Fibroblast of the conjunctiva (primary cell): ENCODE measurements at regions not wholly inside any gene's neighbourhood (a gene's known extent, or its start where the extent isn't known, plus 50 kb on each side); places are given as distances from the start of the nearest gene placed in this dataset.
"Not testable (repeated sequence)": the region's sequence is repeated elsewhere in the genome, so short reads cannot be mapped to it uniquely, and the experiment has no call there.

Experiments used
- DNase-seq: peaks from one replicate; pipeline ENCODE4 v3.0.0-alpha.2; 2010; ENCODE audit warnings: low read depth

GRCh38 chr6:167208819-167209576 lies 51.2 kb upstream of the GPR31 start:
- DNase-seq, result no peak

GRCh38 chr6:167209577-167209975 lies 51.8 kb upstream of the GPR31 start:
- DNase-seq, result no peak

DNA sequence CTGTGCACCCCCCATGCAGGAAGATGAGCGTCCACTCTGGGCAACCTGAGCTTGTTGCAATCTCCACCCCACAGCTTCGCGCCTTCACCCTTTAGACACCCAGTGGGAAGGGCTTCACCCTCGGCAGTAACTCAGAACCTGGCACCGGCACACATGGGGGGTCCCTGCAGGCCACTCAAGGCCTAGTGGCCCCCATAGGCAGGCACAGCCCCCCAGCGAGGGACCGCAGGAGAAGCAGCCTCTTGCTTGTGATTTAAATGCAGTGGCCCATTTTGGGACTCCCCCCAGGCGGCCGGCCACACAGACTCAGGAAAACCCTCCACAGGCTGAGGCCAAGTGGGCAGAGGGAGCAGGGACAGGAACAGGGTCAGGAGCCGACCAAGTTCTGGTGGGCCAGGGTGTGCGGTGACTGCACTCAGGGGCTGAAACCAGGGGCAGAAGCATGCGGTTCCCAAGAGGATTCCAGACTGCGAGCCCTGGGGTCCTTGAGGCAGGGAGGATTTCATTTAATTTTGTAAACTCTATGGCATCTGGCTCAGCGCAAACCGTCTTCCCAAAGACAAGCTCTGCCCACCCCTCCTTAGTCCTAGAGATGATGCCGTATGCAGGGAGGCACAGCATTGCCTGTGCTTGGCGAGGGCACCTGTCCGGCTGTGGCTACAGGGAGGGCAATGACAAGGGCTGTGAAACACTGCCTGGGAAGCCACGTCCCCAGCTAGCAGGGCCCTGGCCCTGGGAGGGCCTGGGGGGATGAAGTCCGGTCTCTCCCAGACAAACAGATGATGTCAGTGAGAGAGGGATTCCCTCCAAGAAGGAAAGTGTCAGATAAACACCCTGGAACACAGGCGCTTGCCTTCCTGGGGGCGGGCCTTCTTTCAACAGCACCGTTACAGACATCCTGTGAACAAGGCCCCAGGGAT lies 52.9 kb upstream of the GPR31 start:
- no peak for DNase-seq

DNA sequence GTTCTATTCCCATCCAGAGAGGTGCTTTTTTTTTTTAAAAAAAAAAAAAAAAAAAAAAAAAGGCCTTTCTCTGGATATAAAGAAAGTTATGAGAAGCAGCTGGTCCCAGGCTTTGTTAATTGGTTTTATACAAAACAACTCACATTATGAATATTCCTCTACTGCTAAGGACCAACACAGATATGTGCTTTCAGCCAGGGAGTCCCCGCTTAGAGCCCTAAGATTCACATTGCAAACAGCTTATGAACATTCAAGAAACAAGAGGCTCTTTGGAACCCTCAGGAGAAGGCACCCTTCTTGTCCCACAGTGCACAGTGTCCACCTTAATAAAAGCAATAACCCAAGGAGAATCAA lies 53.5 kb upstream of the GPR31 start:
- DNase-seq, result no peak

DNA sequence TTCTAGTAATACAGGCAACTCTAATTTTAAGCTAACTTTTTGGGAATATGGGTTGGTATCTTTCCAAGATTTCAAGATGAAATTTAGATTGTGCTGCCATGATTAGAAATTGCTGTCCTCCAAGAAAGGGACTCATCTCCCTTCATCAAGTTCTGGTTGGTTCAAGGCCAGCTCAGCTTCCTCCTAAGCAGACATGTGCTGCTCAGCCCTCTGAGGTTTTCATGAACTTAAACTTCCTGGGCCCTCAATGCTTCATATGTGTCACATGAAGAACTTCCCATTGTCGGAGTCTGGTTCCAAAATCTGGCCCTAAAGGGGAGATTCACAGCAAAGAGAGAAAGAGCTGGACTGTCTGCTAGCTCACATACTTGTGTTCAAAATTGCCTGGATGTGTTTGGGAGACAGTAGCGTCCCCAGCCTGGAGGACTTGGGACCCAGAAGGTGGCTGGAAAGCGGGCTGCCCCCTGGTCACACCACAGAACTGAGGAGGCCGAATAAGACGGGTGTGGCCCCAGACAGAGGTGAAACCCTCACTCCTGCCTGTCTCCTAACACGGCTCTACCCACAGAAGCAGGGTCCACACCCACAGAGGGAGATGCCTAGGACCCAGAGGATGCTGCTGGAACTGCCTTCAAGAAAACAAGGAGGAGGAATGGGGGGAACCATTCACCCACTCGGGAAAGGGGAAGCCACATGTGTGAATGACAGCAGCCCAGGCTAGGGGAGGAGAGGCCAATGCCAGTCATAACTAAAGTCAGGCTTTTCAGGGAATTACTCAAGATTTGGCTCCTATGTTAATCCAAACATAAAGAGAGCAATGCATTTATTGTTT lies 54.3 kb upstream of the GPR31 start:
- no peak for DNase-seq

DNA sequence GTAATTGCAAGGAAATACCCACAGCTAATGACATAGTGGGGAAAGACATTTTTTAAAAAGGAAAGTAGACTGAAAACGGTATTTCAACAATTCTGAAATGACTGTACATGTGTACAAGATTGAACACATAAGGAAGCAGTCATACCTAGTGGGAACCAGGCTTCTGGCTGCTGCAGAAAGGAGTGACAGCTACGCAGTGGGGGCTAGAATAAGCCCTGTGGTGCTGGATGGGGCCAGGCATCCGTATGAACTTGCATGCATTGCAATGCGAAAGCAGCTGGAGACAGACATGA lies 54.9 kb upstream of the GPR31 start:
- DNase-seq, result no peak

DNA sequence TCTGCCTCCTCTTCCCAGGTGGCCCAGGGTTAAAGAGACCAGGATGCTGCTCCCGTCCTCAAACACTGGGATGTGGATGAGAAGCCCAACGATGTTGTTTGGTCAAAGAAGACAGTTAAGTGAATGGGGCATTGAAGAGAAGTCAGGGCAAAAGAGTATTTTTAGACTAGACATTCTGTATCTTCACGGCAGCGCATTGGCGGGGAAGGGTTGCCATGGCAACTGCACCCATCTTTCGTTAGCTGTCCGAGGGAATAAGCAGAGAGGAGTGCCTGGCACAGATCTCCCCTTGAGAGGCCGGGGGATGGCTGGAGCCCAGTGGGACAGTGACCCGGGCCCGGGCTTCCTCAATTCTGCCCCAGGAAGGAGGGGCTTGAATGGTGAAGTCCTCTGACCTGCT lies 56.4 kb upstream of the GPR31 start:
- DNase-seq, result no peak

DNA sequence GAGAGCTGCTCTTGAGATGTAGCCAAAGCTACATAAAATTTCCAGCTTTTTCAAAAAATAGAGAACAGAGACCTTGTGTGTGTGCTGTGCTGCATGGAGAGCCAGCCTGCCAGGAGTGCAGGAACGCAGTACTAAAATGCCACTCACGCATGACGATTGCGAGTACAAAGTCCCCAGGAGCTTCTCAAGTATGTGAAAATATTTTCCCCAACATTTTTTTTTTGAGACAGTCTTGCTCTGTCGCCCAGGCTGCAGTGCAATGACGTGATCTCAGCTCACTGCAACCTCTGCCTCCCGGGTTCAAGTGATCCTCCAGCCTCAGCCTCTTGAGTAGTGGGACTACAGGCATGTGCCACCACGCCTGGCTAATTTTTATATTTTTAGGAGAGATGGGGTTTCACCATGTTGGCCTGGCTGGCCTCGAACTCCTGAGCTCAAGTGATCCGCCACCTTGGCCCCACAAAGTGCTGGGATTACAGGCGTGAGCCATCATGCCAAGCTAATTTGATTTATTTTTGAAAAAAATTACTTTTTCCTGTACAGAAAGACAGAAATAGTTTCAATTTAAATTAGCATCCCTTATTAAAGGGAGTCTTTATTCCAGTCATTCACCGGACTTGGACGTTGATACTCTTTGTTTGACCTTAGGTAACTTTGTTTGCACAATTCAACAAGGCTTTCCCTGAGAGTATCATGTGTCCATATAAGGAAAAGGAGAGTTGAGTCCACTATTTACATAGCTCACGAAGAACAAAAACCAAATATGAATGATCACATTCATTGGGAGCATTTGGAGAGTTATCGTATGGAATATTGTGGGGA lies 57.9 kb upstream of the GPR31 start:
- not testable (repeated sequence) for DNase-seq

DNA sequence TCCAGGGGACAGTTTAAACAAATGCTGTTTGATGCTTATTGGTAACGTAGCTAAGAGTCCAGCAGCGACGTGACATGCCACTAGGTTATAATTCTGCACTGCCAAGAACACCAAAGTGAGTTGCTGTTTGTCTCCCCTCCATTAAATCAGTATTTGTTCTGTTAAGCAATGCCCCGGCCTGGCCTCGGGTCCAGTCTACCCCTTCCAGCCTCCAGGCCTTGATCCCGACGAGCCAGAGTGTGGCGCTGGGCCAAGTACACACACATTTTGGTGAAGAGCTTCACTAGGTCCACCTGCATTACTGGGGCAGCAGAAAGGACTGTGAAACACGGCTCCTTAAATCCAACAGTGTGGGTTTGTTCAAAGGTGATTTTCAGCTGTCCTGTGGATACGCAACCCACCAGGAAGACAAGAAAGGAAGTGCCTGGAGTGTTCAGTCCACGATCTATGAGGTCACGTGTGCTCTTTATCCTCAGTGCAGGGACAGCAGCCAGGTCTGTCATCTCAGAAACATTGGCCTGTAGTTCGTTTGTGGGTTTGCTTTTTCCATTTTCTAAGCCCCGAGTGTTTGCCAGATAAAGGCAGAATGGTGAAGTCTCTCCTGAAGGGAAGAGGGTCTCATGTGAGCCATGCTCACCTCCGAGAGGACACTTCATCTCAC lies 58.7 kb upstream of the GPR31 start:
- DNase-seq, result not testable (repeated sequence)

GRCh38 chr6:167217073-167217472 lies 59.3 kb upstream of the GPR31 start:
- DNase-seq, result not testable (repeated sequence)

GRCh38 chr6:167217951-167218759 lies 60.4 kb upstream of the GPR31 start:
- DNase-seq, result peak; percentile 2

- not testable (repeated sequence) for DNase-seq
Observed at GRCh38 chr6:167219079-167219478, 61.3 kb upstream of the GPR31 start.

- no peak for DNase-seq
Observed at GRCh38 chr6:167219967-167220512, 62.3 kb upstream of the GPR31 start.

DNA sequence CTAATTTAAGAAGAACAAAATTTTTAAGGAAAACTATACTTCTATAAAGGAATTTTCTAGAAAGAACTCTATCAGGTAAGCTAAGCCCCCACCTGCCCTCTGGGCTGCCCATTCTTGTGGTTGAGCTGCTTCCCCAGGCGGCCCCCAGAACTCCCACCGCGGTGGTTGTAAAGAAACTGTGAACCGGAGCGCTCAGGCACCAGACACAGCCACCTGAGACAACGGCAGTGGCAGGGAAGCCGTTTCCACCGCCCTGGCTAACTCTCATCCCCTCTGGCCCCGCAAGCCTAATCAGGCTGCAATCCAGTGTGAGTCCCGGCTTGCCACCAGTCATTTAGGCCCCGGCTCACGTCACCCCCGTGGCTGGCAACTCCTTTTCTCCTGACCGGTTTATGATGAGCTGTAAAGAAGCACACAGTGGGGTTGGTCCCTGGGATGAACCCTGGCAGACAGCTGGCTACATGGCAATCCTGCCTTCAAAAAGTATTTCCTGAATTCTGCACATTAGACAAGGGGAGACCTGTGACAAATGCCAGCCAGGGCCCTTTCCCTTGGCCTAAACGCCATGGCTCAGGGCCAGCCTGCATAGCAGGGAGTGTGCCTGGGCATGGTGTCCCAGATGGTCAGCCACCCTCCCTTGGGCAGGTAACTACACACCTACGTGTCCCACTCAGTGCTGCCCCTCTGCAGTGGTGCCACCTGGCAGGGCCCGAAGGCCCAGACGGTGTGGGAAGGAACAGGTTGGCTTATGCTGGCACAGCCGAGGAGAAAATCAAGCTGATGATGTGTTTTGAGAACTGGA lies 63.8 kb upstream of the GPR31 start:
- no peak for DNase-seq

- not testable (repeated sequence) for DNase-seq
Observed at GRCh38 chr6:167225566-167226382, 65.3 kb upstream of the UNC93A start.

DNA sequence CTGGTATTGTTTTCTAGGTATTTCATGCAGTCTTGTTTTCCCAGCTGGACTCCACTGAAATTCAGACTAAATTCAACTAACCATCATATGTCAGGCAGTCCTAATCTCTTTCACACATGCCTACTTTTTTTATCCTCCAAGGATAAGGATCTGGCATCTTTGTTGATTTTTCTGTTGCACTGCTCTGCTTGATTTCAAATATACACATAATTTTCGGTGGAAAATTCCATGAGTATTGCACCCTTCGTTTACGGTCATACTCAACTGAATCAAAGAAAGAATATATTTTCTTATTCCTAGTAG lies 64.8 kb upstream of the UNC93A start:
- DNase-seq, result no peak

- no peak for DNase-seq
Observed at GRCh38 chr6:167226791-167227190, 64.3 kb upstream of the UNC93A start.

GRCh38 chr6:167227984-167228383 lies 63.1 kb upstream of the UNC93A start:
- no peak for DNase-seq

- no peak for DNase-seq
Observed at GRCh38 chr6:167229586-167229985, 61.5 kb upstream of the UNC93A start.
